MCF 10A (cell line): ENCODE measurements at regions not wholly inside any gene's neighbourhood (a gene's known extent, or its start where the extent isn't known, plus 50 kb on each side); places are given as distances from the start of the nearest gene placed in this dataset.
A peak's percentile ranks its signal among the peaks of the same experiment; 100 is the strongest.

Experiments used
- BruUV-seq: library from RNA; stranded (reverse); fragments of 400-500 nt; replicated peaks from 2 replicates; lab custom pipeline; 2021; lab: Mats Ljungman, UMichigan
- CTCF ChIA-PET: fragments of 300-600 bp; sonication (Branson Sonifier 250); formaldehyde crosslinking; extraction: SDS; loops from one replicate; lab custom pipeline; 2021; ENCODE audit warnings: antibody characterized with exemption, inconsistent platforms; lab: Yijun Ruan, JAX
- POLR2A ChIA-PET: fragments of 300-600, 350-650 bp; sonication (Branson Sonifier 250); formaldehyde crosslinking; extraction: SDS; loops from one replicate; lab custom pipeline; 2020; ENCODE audit warnings: antibody characterized with exemption, inconsistent platforms; lab: Yijun Ruan, JAX
- DNase-seq: peaks from one replicate; pipeline ENCODE4 v3.0.0-alpha.2; 2018; ENCODE audit not compliant: unreplicated experiment
- H3K27ac Mint-ChIP-seq: one replicate; pipeline ENCODE4 v1.8.0; 2022; ENCODE audit warnings: mild to moderate bottlenecking, low read depth, mixed read lengths; ENCODE audit not compliant: unreplicated experiment
- H3K27me3 Mint-ChIP-seq: one replicate; pipeline ENCODE4 v1.8.0; 2022; ENCODE audit warnings: mixed read lengths; ENCODE audit not compliant: insufficient read depth, unreplicated experiment
- H3K36me3 Mint-ChIP-seq: one replicate; pipeline ENCODE4 v1.8.0; 2022; ENCODE audit warnings: mild to moderate bottlenecking, moderate library complexity, mixed read lengths; ENCODE audit not compliant: insufficient read depth, unreplicated experiment
- H3K4me1 Mint-ChIP-seq: one replicate; pipeline ENCODE4 v1.8.0; 2022; ENCODE audit warnings: mixed read lengths; ENCODE audit not compliant: insufficient read depth, unreplicated experiment
- H3K4me3 Mint-ChIP-seq: one replicate; pipeline ENCODE4 v1.8.0; 2022; ENCODE audit warnings: mild to moderate bottlenecking, moderate library complexity, mixed read lengths; ENCODE audit not compliant: unreplicated experiment
- H3K9me3 Mint-ChIP-seq: one replicate; pipeline ENCODE4 v1.8.0; 2022; ENCODE audit warnings: mixed read lengths; ENCODE audit not compliant: unreplicated experiment
- CTCF ChIP-seq: fragments of 200-600 bp; IDR thresholded peaks from one replicate; pipeline ENCODE4 v1.8.0; 2022; ENCODE audit warnings: antibody characterized with exemption, mild to moderate bottlenecking; ENCODE audit not compliant: unreplicated experiment
- intact Hi-C: fragments of 100-400 bp; cut with micrococcal nuclease; formaldehyde crosslinking; loops from 2 replicates; pipeline ENCODE4 v1.14.1; 2022

GRCh38 chr15:39226169-39226937, 354.5 kb upstream of the THBS1 start:
- no peaks in the 10 kb centered on the region for H3K27me3 Mint-ChIP-seq
- no peak for TF ChIP-seq CTCF
- intact Hi-C loops: no loop called here
- H3K4me1 Mint-ChIP-seq: peaks cover 12% of the 10 kb centered on the region
- no peak for DNase-seq
- no peaks in the 10 kb centered on the region for H3K36me3 Mint-ChIP-seq
- ChIA-PET POLR2A (no interaction called here), CTCF (no interaction called here)
- no TSS peak for BruUV-seq
- H3K27ac Mint-ChIP-seq: no peak overlapping the region
- H3K9me3 Mint-ChIP-seq: no peaks in the 10 kb centered on the region
- no peak overlapping the region for H3K4me3 Mint-ChIP-seq

GRCh38 chr15:39227001-39227400, 353.9 kb upstream of the THBS1 start:
- intact Hi-C loops: no loop called here

GRCh38 chr15:39228889-39229288, 352.0 kb upstream of the THBS1 start:
- Mint-ChIP-seq H3K4me1 (peaks cover 31% of the 10 kb centered on the region), H3K4me3 (no peak overlapping the region), H3K36me3 (no peaks in the 10 kb centered on the region), H3K9me3 (no peaks in the 10 kb centered on the region), H3K27me3 (no peaks in the 10 kb centered on the region), H3K27ac (no peak overlapping the region)
- no TSS peak for BruUV-seq
- no peak for TF ChIP-seq CTCF
- ChIA-PET CTCF (no interaction called here), POLR2A (no interaction called here)
- DNase-seq: no peak
- intact Hi-C loops: no loop called here

More at GRCh38 chr15:39227001-39227400, 353.9 kb upstream of the THBS1 start:
- no TSS peak for BruUV-seq
- Mint-ChIP-seq H3K4me3 (no peak overlapping the region), H3K27me3 (no peaks in the 10 kb centered on the region), H3K9me3 (no peaks in the 10 kb centered on the region), H3K4me1 (peaks cover 16% of the 10 kb centered on the region), H3K27ac (no peak overlapping the region), H3K36me3 (no peaks in the 10 kb centered on the region)
- ChIA-PET CTCF (interaction anchor here (0.6 kb wide), 1 partner anchor 45 kb away, joined by 3 read pairs; no protein-coding TSS in a partner anchor), POLR2A (no interaction called here)
- TF ChIP-seq CTCF: no peak
- no peak for DNase-seq

- Mint-ChIP-seq H3K4me3 (no peak overlapping the region), H3K27ac (peak overlapping the region; percentile 13), H3K4me1 (peaks cover 43% of the 10 kb centered on the region), H3K36me3 (no peaks in the 10 kb centered on the region), H3K9me3 (no peaks in the 10 kb centered on the region), H3K27me3 (no peaks in the 10 kb centered on the region)
- no TSS peak for BruUV-seq
- intact Hi-C loops: no loop called here
- TF ChIP-seq CTCF: no peak
- DNase-seq: peak; percentile 50
- CTCF ChIA-PET: no interaction called here
- POLR2A ChIA-PET: no interaction called here
Observed at GRCh38 chr15:39230205-39230907, 350.5 kb upstream of the THBS1 start.
